Sigmoid colon (tissue), 6 donors: ENCODE measurements at regions not wholly inside any gene's neighbourhood (a gene's known extent, or its start where the extent isn't known, plus 50 kb on each side); places are given as distances from the start of the nearest gene placed in this dataset.
A peak's percentile ranks its signal among the peaks of the same experiment; 100 is the strongest.

Source experiments
- DNase-seq: peaks from one replicate; pipeline ENCODE4 v3.0.0-alpha.2; 2019
- H3K27ac ChIP-seq, 4 donors: fragments of 200-600 bp; sonication (generic); one replicate each; pipeline ENCODE4 v1.5.1; 2016 to 2019; ENCODE audit warnings: mild to moderate bottlenecking in 1 of 4
- H3K27me3 ChIP-seq, 3 donors: fragments of 200-600 bp; sonication (generic); one replicate each; pipeline ENCODE4 v1.5.1; 2019; ENCODE audit warnings: mild to moderate bottlenecking in 1 of 3
- H3K36me3 ChIP-seq, 4 donors: fragments of 200-600 bp; sonication (generic); one replicate each; pipeline ENCODE4 v1.5.1; 2016 to 2019
- H3K4me1 ChIP-seq, 4 donors: fragments of 200-600 bp; sonication (generic); one replicate each; pipeline ENCODE4 v1.5.1; 2017 to 2019
- H3K4me3 ChIP-seq, 4 donors: fragments of 200-600 bp; sonication (generic); one replicate each; pipeline ENCODE4 v1.5.1; 2017 to 2019; ENCODE audit warnings: mild to moderate bottlenecking in 2 of 4, moderate library complexity in 1 of 4
- H3K9me3 ChIP-seq, 4 donors: fragments of 200-600 bp in 3 of 4; sonication (generic) in 3 of 4; one replicate each; pipeline versions ENCODE4 v1.5.1 to v1.6.1; 2013 to 2019
- EP300 ChIP-seq, 4 donors: sonication (generic); formaldehyde crosslinking; IDR thresholded peaks; one replicate each; pipeline ENCODE4 v1.6.1; 2017; ENCODE audit warnings: antibody characterized with exemption in 4 of 4
- POLR2A ChIP-seq, 2 donors: fragments of 450-650 bp; IDR thresholded peaks; one replicate each; pipeline ENCODE4 v1.6.1; 2016; ENCODE audit warnings: antibody characterized with exemption in 2 of 2, mild to moderate bottlenecking in 2 of 2, moderate library complexity in 2 of 2
- POLR2AphosphoS5 ChIP-seq, 4 donors: sonication (generic); formaldehyde crosslinking; IDR thresholded peaks; one replicate each; pipeline ENCODE4 v1.6.1; 2017; ENCODE audit warnings: antibody characterized with exemption in 4 of 4
- WGBS, 2 donors: extraction: QIAGEN DNeasy Blood & Tissue Kit; methylation state at CpG; one replicate each; pipeline ENCODE4 v1.1.7; 2013; 5-methylcytosine and 5-hydroxymethylcytosine counted together
- intact Hi-C: fragments of 100-400 bp; cut with DNase I; formaldehyde crosslinking; loops from one replicate; pipeline ENCODE4 v1.15.1; 2023
- TF ChIP-seq, protein P1 (sequence below), 4 experiments: fragments of 450-650 bp in 3 of 4; fragments of 200-600 bp in 1 of 4; IDR thresholded peaks; one replicate each; pipeline ENCODE4 v1.5.1; 2016 to 2019; ENCODE audit warnings: antibody characterized with exemption in 4 of 4, mild to moderate bottlenecking in 3 of 4, moderate library complexity in 2 of 4
- donor health status: healthy with polysubstance abuse.
- donor health status: healthy.

GRCh38 chr10:110443239-110444003 is 54.3 kb upstream of the DUSP5 start:
- no peak for TF ChIP-seq POLR2AphosphoS5 (IDR thresholded peaks at IDR 0.05)
- no peak for TF ChIP-seq POLR2A (IDR thresholded peaks at IDR 0.05)
- TF ChIP-seq, protein P1, sequence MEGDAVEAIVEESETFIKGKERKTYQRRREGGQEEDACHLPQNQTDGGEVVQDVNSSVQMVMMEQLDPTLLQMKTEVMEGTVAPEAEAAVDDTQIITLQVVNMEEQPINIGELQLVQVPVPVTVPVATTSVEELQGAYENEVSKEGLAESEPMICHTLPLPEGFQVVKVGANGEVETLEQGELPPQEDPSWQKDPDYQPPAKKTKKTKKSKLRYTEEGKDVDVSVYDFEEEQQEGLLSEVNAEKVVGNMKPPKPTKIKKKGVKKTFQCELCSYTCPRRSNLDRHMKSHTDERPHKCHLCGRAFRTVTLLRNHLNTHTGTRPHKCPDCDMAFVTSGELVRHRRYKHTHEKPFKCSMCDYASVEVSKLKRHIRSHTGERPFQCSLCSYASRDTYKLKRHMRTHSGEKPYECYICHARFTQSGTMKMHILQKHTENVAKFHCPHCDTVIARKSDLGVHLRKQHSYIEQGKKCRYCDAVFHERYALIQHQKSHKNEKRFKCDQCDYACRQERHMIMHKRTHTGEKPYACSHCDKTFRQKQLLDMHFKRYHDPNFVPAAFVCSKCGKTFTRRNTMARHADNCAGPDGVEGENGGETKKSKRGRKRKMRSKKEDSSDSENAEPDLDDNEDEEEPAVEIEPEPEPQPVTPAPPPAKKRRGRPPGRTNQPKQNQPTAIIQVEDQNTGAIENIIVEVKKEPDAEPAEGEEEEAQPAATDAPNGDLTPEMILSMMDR (IDR thresholded peaks at IDR 0.05) = no peak
- no peak for TF ChIP-seq EP300 (IDR thresholded peaks at IDR 0.05)
- peaks cover 0 to 7% (median 0%) of the 10 kb centered on the region in 4 donors for H3K4me1 ChIP-seq
- H3K27me3 ChIP-seq = no peaks in the 10 kb centered on the region
- H3K9me3 ChIP-seq = no peaks in the 10 kb centered on the region
- peak; percentile 36 for DNase-seq
- 91 to 93% methylated on average over 12 of the region's 12 CpGs for WGBS, 2 donors
- H3K4me3 ChIP-seq = no peak overlapping the region
- H3K27ac ChIP-seq = no peak overlapping the region
- H3K36me3 ChIP-seq = no peaks in the 10 kb centered on the region
- intact Hi-C loops = no loop called here

GRCh38 chr10:110444004-110444337 is 53.7 kb upstream of the DUSP5 start:
- no peak overlapping the region for H3K27ac ChIP-seq
- H3K27me3 ChIP-seq = no peaks in the 10 kb centered on the region
- TF ChIP-seq, protein P1 (IDR thresholded peaks at IDR 0.05) = no peak
- no peak for TF ChIP-seq POLR2A (IDR thresholded peaks at IDR 0.05)
- TF ChIP-seq POLR2AphosphoS5 (IDR thresholded peaks at IDR 0.05) = no peak
- no peak for TF ChIP-seq EP300 (IDR thresholded peaks at IDR 0.05)
- H3K4me1 ChIP-seq = peaks cover 0 to 7% (median 0%) of the 10 kb centered on the region in 4 donors
- no peak for DNase-seq
- H3K36me3 ChIP-seq = no peaks in the 10 kb centered on the region
- H3K4me3 ChIP-seq = no peak overlapping the region
- no peaks in the 10 kb centered on the region for H3K9me3 ChIP-seq
- intact Hi-C loops = no loop called here

GRCh38 chr10:110445871-110446270 is 51.8 kb upstream of the DUSP5 start:
- Histone ChIP-seq H3K4me3 (no peak overlapping the region), H3K9me3 (no peaks in the 10 kb centered on the region), H3K36me3 (no peaks in the 10 kb centered on the region), H3K4me1 (peaks cover 0 to 7% (median 0%) of the 10 kb centered on the region in 4 donors), H3K27me3 (no peaks in the 10 kb centered on the region), H3K27ac (no peak overlapping the region)
- 87 to 90% methylated on average over 6 of the region's 6 CpGs for WGBS, 2 donors
- intact Hi-C loops = no loop called here
- no peak for TF ChIP-seq POLR2A (IDR thresholded peaks at IDR 0.05)
- no peak for TF ChIP-seq POLR2AphosphoS5 (IDR thresholded peaks at IDR 0.05)
- TF ChIP-seq EP300 (IDR thresholded peaks at IDR 0.05) = no peak
- TF ChIP-seq, protein P1 (IDR thresholded peaks at IDR 0.05) = no peak
- DNase-seq = peak; percentile 8

DNA sequence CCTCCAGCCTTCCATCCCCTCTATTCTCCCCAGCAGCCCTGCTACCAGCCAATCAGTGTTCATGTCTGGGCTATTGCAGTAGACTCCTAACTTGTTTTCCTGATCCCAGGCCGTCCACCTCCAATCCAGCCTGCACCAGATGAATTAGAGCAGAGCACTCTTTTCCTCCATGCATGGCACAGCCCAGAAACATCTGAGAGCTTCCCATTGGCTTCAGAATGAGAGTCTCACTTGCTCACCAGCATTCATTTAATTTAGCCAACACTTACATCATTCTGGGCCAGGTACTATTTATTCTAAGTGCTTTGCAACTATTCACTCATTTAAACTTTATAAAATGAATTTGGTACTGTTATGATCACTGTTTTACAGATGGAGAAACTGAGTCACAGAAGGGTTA is 51.4 kb upstream of the DUSP5 start:
- Histone ChIP-seq H3K27ac (no peak overlapping the region), H3K36me3 (no peaks in the 10 kb centered on the region), H3K4me1 (peaks cover 0 to 7% (median 0%) of the 10 kb centered on the region in 4 donors), H3K4me3 (no peak overlapping the region), H3K9me3 (no peaks in the 10 kb centered on the region), H3K27me3 (no peaks in the 10 kb centered on the region)
- TF ChIP-seq EP300 (IDR thresholded peaks at IDR 0.05) (no peak), POLR2AphosphoS5 (IDR thresholded peaks at IDR 0.05) (no peak), POLR2A (IDR thresholded peaks at IDR 0.05) (no peak)
- TF ChIP-seq, protein P1 (IDR thresholded peaks at IDR 0.05) = no peak
- no peak for DNase-seq
- 89 to 94% methylated on average over 1 of the region's 1 CpG for WGBS, 2 donors
- intact Hi-C loops = no loop called here
